ENCODE measurements at regions not wholly inside any gene's neighbourhood (a gene's known extent, or its start where the extent isn't known, plus 50 kb on each side); places are given as distances from the start of the nearest gene placed in this dataset.
"Not testable (repeated sequence)": the region's sequence is repeated elsewhere in the genome, so short reads cannot be mapped to it uniquely, and the experiment has no call there.

- 70% methylated on average over 6 of the region's 6 CpGs for WGBS
- H3K36me3 ChIP-seq (ENCODE audit: insufficient read depth), result no peaks in the 10 kb centered on the region
- DNase-seq (ENCODE audit: extremely low spot score), result no peak
- no peak overlapping the region for H3K27ac ChIP-seq (ENCODE audit: low read depth)
- H3K4me3 ChIP-seq (ENCODE audit: low read depth, low read length), result no peak overlapping the region
- H3K4me1 ChIP-seq (ENCODE audit: insufficient read depth), result no peaks in the 10 kb centered on the region
Measured at GRCh38 chr2:182649316-182649715, 66.7 kb upstream of the DNAJC10 start.

- no peak overlapping the region for H3K4me3 ChIP-seq (ENCODE audit: low read depth, low read length)
- H3K36me3 ChIP-seq (ENCODE audit: insufficient read depth), result no peaks in the 10 kb centered on the region
- 51% methylated on average over 4 of the region's 4 CpGs for WGBS
- H3K4me1 ChIP-seq (ENCODE audit: insufficient read depth), result no peaks in the 10 kb centered on the region
- no peak overlapping the region for H3K27ac ChIP-seq (ENCODE audit: low read depth)
- peak; percentile 3 for DNase-seq (ENCODE audit: extremely low spot score)
Measured at GRCh38 chr2:182650704-182651103, 65.4 kb upstream of the DNAJC10 start.

GRCh38 chr2:182652326-182652725 lies 63.7 kb upstream of the DNAJC10 start:
- no peak for DNase-seq (ENCODE audit: extremely low spot score)
- H3K4me1 ChIP-seq (ENCODE audit: insufficient read depth), result no peaks in the 10 kb centered on the region
- H3K36me3 ChIP-seq (ENCODE audit: insufficient read depth), result no peaks in the 10 kb centered on the region
- H3K4me3 ChIP-seq (ENCODE audit: low read depth, low read length), result no peak overlapping the region
- WGBS, result 82% methylated on average over 6 of the region's 6 CpGs
- no peak overlapping the region for H3K27ac ChIP-seq (ENCODE audit: low read depth)

DNA sequence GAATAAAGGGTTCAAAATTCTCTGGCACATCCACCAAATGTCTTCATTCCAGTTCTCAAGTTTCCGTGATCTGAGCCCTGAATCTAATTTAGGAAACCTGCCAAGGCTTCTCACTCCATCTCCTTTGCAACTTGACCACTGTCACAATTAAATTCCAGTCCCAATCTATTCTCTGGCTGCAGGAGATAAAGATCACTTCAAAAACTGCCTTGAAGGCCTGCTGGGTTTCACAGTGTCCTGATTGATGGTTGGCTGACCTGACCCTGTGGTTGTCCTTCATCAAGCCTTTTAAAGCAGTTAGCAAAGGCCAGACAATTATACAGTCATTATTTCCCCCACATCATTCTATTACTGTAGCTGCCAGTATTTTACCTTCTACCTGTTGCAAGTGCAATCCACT lies 60.3 kb upstream of the DNAJC10 start:
- 62% methylated on average over 1 of the region's 1 CpG for WGBS
- no peak overlapping the region for H3K27ac ChIP-seq (ENCODE audit: low read depth)
- H3K36me3 ChIP-seq (ENCODE audit: insufficient read depth), result no peaks in the 10 kb centered on the region
- DNase-seq (ENCODE audit: extremely low spot score), result no peak
- H3K4me3 ChIP-seq (ENCODE audit: low read depth, low read length), result no peak overlapping the region
- no peaks in the 10 kb centered on the region for H3K4me1 ChIP-seq (ENCODE audit: insufficient read depth)

DNA sequence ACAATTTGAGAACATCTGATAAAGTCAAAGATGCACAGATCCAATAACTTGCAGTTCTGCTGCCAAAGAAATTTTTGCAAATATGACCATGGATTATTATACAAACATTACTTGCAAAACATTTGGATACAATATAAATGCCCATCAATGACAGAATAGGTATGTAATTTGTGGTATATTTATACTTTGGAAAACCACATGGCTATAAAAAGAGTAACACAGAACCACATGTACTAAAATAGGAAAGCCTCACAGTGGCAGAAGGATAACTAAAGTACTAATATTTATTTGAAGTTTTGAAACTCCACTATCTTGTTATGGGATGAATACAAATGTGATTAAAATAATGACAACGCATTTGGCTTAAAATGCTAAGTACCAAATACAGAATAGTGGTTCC lies 51.8 kb upstream of the DNAJC10 start:
- H3K4me1 ChIP-seq (ENCODE audit: insufficient read depth), result no peaks in the 10 kb centered on the region
- no peaks in the 10 kb centered on the region for H3K36me3 ChIP-seq (ENCODE audit: insufficient read depth)
- no peak overlapping the region for H3K27ac ChIP-seq (ENCODE audit: low read depth)
- DNase-seq (ENCODE audit: extremely low spot score), result no peak
- no peak overlapping the region for H3K4me3 ChIP-seq (ENCODE audit: low read depth, low read length)
- WGBS, result 40% methylated on average over 1 of the region's 1 CpG

DNA sequence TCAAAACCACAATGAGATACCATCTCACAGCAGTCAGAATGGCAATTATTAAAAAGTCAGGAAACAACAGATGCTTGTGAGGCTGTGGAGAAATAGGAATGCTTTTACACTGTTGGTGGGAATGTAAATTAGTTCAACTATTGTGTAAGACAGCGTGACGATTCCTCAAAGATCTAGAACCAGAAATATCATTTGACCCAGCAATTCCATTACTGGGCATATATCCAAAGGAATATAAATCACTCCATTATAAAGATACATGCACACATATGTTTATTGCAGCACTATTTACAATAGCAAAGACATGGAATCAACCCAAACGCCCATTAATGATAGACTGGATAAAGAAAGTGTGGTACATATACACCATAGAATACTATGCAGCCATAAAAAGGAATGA lies 50.6 kb upstream of the DNAJC10 start:
- WGBS, result 69% methylated on average over 3 of the region's 3 CpGs
- not testable (repeated sequence) for DNase-seq (ENCODE audit: extremely low spot score); H3K4me1 ChIP-seq (ENCODE audit: insufficient read depth); H3K27ac ChIP-seq (ENCODE audit: low read depth); H3K36me3 ChIP-seq (ENCODE audit: insufficient read depth); H3K4me3 ChIP-seq (ENCODE audit: low read depth, low read length)
